Psoas muscle (tissue), 7 donors: ENCODE measurements at regions not wholly inside any gene's neighbourhood (a gene's known extent, or its start where the extent isn't known, plus 50 kb on each side); places are given as distances from the start of the nearest gene placed in this dataset.
"Not testable (repeated sequence)": the region's sequence is repeated elsewhere in the genome, so short reads cannot be mapped to it uniquely, and the experiment has no call there.

Source experiments
- ATAC-seq, 4 donors: fragments of 200-7000 bp; cut with Tn5 transposase; one replicate each; pipeline ENCODE4 v1.9.1; 2020; ENCODE audit warnings: moderate library complexity in 3 of 4, mild to moderate bottlenecking in 2 of 4
- DNase-seq, 2 donors: peaks; one replicate each; pipeline ENCODE4 v3.0.0-alpha.2; 2020
- H3K27ac ChIP-seq: fragments of 200-600 bp; one replicate; pipeline ENCODE4 v1.8.0; 2022
- H3K27me3 ChIP-seq, 3 donors: fragments of 200-600 bp in 1 of 3; one replicate each; pipeline versions ENCODE4 v1.6.1 to v1.8.0; 2013 to 2022; ENCODE audit warnings: low read length in 2 of 3, mild to moderate bottlenecking in 2 of 3, moderate library complexity in 1 of 3; ENCODE audit not compliant: insufficient read depth in 3 of 3
- H3K36me3 ChIP-seq, 2 donors: fragments of 200-600 bp in 1 of 2; one replicate each; pipeline versions ENCODE4 v1.6.1 to v1.8.0; 2013 to 2022; ENCODE audit warnings: low read depth in 1 of 2, mild to moderate bottlenecking in 1 of 2, moderate library complexity in 1 of 2; ENCODE audit not compliant: insufficient read depth in 1 of 2
- H3K4me1 ChIP-seq: fragments of 200-600 bp; one replicate; pipeline ENCODE4 v1.8.0; 2022
- H3K4me3 ChIP-seq: fragments of 200-600 bp; one replicate; pipeline ENCODE4 v1.8.0; 2022; ENCODE audit warnings: mild to moderate bottlenecking
- H3K9me3 ChIP-seq: fragments of 200-600 bp; one replicate; pipeline ENCODE4 v1.8.0; 2022
- CTCF ChIP-seq: fragments of 200-600 bp; IDR thresholded peaks from one replicate; pipeline ENCODE4 v1.8.0; 2022; ENCODE audit warnings: antibody characterized with exemption
- WGBS, 3 donors: extraction: QIAGEN DNeasy Blood & Tissue Kit; methylation state at CpG; one replicate each; pipeline versions ENCODE4 v1.1.6 to v1.1.7; 2013; 5-methylcytosine and 5-hydroxymethylcytosine counted together
- intact Hi-C, 2 donors: fragments of 100-400 bp; cut with DNase I; formaldehyde crosslinking; loops; one replicate each; pipeline versions ENCODE4 v1.11.0 to v1.14.2; 2022
- donor health status: healthy with polysubstance abuse.
- donor health status: DM: no; HTN: no; CAD: no; lungs with moderate emphysema.
- donor health status: Bipolar disorder and iron deficiency.
- donor health status: healthy.
- donor health status: DM: yes; HTN: yes; CAD: no.
- donor health status: DM: no; HTN: no; CAD: no.
- donor health status: DM: yes; HTN: yes; CAD: no.

DNA sequence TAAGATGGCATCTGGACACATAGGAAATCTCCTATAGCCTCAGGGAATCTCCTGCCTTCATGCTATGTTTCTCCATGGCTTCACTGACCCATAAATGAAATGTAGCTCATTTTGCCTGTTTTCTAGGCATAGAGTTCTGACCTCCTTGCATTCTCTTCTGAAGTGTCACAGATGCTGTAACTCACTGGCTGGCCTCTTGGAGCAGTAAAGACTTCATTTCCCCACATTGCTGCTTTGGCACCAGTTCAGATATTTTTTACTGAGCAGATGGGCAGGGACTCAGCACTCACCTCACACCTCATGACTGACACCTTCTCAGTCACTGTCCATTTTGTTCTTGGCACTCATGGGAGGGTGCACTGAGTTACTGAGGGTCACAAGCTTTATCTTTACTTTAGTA is 286.7 kb upstream of the TGFBR2 start:
- DNase-seq (no peak), ATAC-seq (peak in 2 of 4 donors; percentile 38 to 56)
- H3K4me3 ChIP-seq: no peak overlapping the region
- intact Hi-C loops: no loop called here
- H3K4me1 ChIP-seq: no peaks in the 10 kb centered on the region
- TF ChIP-seq CTCF: peak; percentile 18
- H3K27ac ChIP-seq: no peak overlapping the region
- H3K27me3 ChIP-seq: no peaks in the 10 kb centered on the region
- H3K36me3 ChIP-seq: no peaks in the 10 kb centered on the region
- peaks cover 7% of the 10 kb centered on the region for H3K9me3 ChIP-seq

GRCh38 chr3:30320392-30320791 is 286.0 kb upstream of the TGFBR2 start:
- no peak overlapping the region for H3K27ac ChIP-seq
- ATAC-seq (no peak), DNase-seq (no peak)
- no peaks in the 10 kb centered on the region for H3K36me3 ChIP-seq
- H3K4me1 ChIP-seq: no peaks in the 10 kb centered on the region
- TF ChIP-seq CTCF: no peak
- WGBS, 3 donors: 60 to 78% (median 61%) methylated on average over 1 of the region's 1 CpG
- peaks cover 7% of the 10 kb centered on the region for H3K9me3 ChIP-seq
- H3K4me3 ChIP-seq: no peak overlapping the region
- H3K27me3 ChIP-seq: no peaks in the 10 kb centered on the region
- intact Hi-C loops: no loop called here

DNA sequence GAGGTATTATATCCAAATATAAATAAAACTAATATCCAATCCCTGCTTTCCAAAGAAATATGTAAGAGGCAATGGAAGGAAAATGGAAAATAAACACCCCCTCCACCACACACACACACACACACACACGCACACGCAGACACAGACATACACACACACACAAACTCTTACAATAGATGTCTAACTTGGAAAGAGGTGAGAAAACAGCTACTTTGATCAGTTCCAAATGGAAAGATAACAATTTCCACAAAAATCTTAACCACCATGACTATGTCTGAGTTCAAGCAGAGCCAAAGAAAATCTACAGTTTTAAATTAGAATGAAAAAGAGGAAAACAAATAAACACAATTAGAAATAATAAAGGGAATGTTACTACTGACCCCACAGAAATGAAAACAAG is 285.3 kb upstream of the TGFBR2 start:
- no peak overlapping the region for H3K27ac ChIP-seq
- DNase-seq: no peak
- H3K4me1 ChIP-seq: no peaks in the 10 kb centered on the region
- peaks cover 7% of the 10 kb centered on the region for H3K9me3 ChIP-seq
- intact Hi-C loops: no loop called here
- no peak overlapping the region for H3K4me3 ChIP-seq
- no peaks in the 10 kb centered on the region for H3K27me3 ChIP-seq
- TF ChIP-seq CTCF: no peak
- H3K36me3 ChIP-seq: no peaks in the 10 kb centered on the region
- no peak for ATAC-seq
- WGBS, 3 donors: 78 to 98% (median 91%) methylated on average over 2 of the region's 2 CpGs

- H3K27me3 ChIP-seq, DNase-seq, H3K36me3 ChIP-seq, H3K9me3 ChIP-seq, H3K27ac ChIP-seq, H3K4me1 ChIP-seq, intact Hi-C loops, ATAC-seq, H3K4me3 ChIP-seq: not testable (repeated sequence)
- 97 to 99% (median 97%) methylated on average over 1 of the region's 1 CpG for WGBS, 3 donors
These were observed 282.8 kb upstream of the TGFBR2 start for GRCh38 chr3:30323649-30324048.

GRCh38 chr3:30324587-30324986 is 281.8 kb upstream of the TGFBR2 start:
- Histone ChIP-seq H3K4me3 (no peak overlapping the region), H3K27ac (no peak overlapping the region), H3K9me3 (peaks cover 7% of the 10 kb centered on the region), H3K27me3 (no peaks in the 10 kb centered on the region), H3K36me3 (no peaks in the 10 kb centered on the region), H3K4me1 (no peaks in the 10 kb centered on the region)
- intact Hi-C loops: no loop called here
- ATAC-seq (no peak), DNase-seq (no peak)
- TF ChIP-seq CTCF: no peak
- 37 to 57% (median 51%) methylated on average over 1 of the region's 1 CpG for WGBS, 3 donors

DNA sequence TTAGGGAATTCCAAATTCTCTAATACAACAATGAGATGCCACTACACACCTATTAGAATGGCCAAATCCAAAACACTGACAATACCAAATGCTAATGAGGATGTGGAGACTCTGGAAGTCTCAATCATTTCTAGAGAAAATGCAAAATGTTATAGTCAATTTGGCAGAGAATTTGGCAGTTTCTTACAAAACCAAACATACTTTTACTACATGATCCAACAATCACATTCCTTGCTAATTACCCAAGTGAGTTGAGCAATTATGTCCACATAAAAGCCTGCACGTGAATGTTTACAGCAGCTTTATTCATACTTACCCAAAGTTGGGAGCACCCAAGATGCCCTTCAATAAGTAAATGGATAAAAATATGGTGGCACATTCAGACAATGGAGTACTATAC is 278.4 kb upstream of the TGFBR2 start:
- intact Hi-C loops, H3K27ac ChIP-seq: not testable (repeated sequence)

DNA sequence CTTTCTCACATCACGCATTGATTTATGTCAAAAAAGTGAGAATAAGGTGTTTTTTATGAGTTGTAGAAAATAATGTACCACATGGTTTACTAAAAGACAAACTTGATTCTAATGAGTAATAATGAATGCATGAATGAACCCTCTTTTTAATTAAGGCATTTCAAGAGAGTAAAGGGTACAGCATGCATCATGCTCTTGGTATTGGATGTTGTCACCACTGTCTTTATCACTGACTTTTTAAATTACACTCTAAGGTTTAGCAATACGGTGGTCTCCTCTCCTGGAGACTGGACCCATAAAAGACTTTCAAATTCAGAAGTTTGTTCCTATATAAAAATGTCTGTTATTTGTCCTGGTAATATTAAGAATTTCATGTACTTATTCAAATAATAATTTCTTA is 277.5 kb upstream of the TGFBR2 start:
- H3K9me3 ChIP-seq, H3K27me3 ChIP-seq, H3K4me1 ChIP-seq, H3K4me3 ChIP-seq, H3K27ac ChIP-seq, DNase-seq, ATAC-seq, H3K36me3 ChIP-seq, intact Hi-C loops: not testable (repeated sequence)
- WGBS, 3 donors: 93 to 94% (median 93%) methylated on average over 2 of the region's 2 CpGs

More for the DNA sequence above, 278.4 kb upstream of the TGFBR2 start:
- not testable (repeated sequence) for H3K4me3 ChIP-seq, H3K4me1 ChIP-seq, H3K27me3 ChIP-seq, DNase-seq, ATAC-seq, H3K9me3 ChIP-seq, H3K36me3 ChIP-seq
- 54 to 82% (median 69%) methylated on average over 1 of the region's 1 CpG for WGBS, 3 donors
